Kidney (tissue), 13 donors: ENCODE measurements at regions not wholly inside any gene's neighbourhood (a gene's known extent, or its start where the extent isn't known, plus 50 kb on each side); places are given as distances from the start of the nearest gene placed in this dataset.

ENCODE experiments used
- DNase-seq, 5 donors: peaks; one replicate each; pipeline ENCODE4 v3.0.0-alpha.2; 2013 to 2020
- FAIRE-seq: peaks from 2 replicates; lab custom pipeline; 2012; peaks lifted over from hg19 to GRCh38; lab: Jason Lieb, UNC
- H3K27ac ChIP-seq, 2 donors: one replicate each; pipeline ENCODE4 v1.7.0; 2013; ENCODE audit warnings: low read depth in 2 of 2, low read length in 2 of 2, inconsistent platforms in 1 of 2
- H3K27me3 ChIP-seq: one replicate; pipeline ENCODE4 v1.7.1; 2013; ENCODE audit warnings: low read length, inconsistent platforms; ENCODE audit not compliant: control insufficient read depth, insufficient read depth
- H3K36me3 ChIP-seq, 3 donors: one replicate each; pipeline versions ENCODE4 v1.7.0 to v1.7.1; 2013; ENCODE audit warnings: low read length in 3 of 3, control low read depth in 1 of 3, inconsistent platforms in 1 of 3; ENCODE audit not compliant: insufficient read depth in 3 of 3, control insufficient read depth in 2 of 3
- H3K4me1 ChIP-seq, 3 donors: one replicate each; pipeline versions ENCODE4 v1.7.0 to v1.7.1; 2013; ENCODE audit warnings: low read length in 3 of 3, inconsistent platforms in 1 of 3, low read depth in 1 of 3; ENCODE audit not compliant: control insufficient read depth in 2 of 3, insufficient read depth in 2 of 3
- H3K4me3 ChIP-seq, 3 donors: one replicate each; pipeline versions ENCODE4 v1.7.0 to v1.8.1; 2013; ENCODE audit warnings: low read length in 3 of 3, control low read depth in 1 of 3, inconsistent platforms in 1 of 3
- H3K9ac ChIP-seq, 3 donors: one replicate each; pipeline versions ENCODE4 v1.7.0 to v1.7.1; 2013; ENCODE audit warnings: low read length in 3 of 3, control low read depth in 1 of 3, inconsistent platforms in 1 of 3
- H3K9me3 ChIP-seq, 3 donors: one replicate each; pipeline versions ENCODE4 v1.7.0 to v1.7.1; 2013; ENCODE audit warnings: low read length in 3 of 3, control low read depth in 1 of 3, inconsistent platforms in 1 of 3; ENCODE audit not compliant: control insufficient read depth in 2 of 3, insufficient read depth in 1 of 3
- intact Hi-C: fragments of 100-400 bp; cut with DNase I; formaldehyde crosslinking; loops from one replicate; pipeline ENCODE4 v1.11.1; 2022
- TF ChIP-seq, protein P1 (sequence below): IDR thresholded peaks from 3 replicates; pipeline ENCODE4 v1.5.1; 2012; ENCODE audit warnings: mild to moderate bottlenecking, moderate library complexity, borderline replicate concordance; ENCODE audit not compliant: insufficient read depth; ENCODE audit errors: extremely low read depth
- donor health status: control.
- donor health status: control.
- donor health status: control.
- donor health status: control.
- donor health status: control.
- donor health status: DM: yes; HTN: yes; CAD: no.
- donor health status: Normal renal cell carcinoma (clear cell type).

- intact Hi-C loops, result no loop called here
- Histone ChIP-seq H3K9ac (no peak overlapping the region), H3K4me1 (no peaks in the 10 kb centered on the region), H3K27ac (no peak overlapping the region), H3K9me3 (no peaks in the 10 kb centered on the region), H3K4me3 (no peak overlapping the region), H3K27me3 (no peaks in the 10 kb centered on the region), H3K36me3 (no peaks in the 10 kb centered on the region)
- DNase-seq (no peak), FAIRE-seq (no peak)
- TF ChIP-seq, protein P1, sequence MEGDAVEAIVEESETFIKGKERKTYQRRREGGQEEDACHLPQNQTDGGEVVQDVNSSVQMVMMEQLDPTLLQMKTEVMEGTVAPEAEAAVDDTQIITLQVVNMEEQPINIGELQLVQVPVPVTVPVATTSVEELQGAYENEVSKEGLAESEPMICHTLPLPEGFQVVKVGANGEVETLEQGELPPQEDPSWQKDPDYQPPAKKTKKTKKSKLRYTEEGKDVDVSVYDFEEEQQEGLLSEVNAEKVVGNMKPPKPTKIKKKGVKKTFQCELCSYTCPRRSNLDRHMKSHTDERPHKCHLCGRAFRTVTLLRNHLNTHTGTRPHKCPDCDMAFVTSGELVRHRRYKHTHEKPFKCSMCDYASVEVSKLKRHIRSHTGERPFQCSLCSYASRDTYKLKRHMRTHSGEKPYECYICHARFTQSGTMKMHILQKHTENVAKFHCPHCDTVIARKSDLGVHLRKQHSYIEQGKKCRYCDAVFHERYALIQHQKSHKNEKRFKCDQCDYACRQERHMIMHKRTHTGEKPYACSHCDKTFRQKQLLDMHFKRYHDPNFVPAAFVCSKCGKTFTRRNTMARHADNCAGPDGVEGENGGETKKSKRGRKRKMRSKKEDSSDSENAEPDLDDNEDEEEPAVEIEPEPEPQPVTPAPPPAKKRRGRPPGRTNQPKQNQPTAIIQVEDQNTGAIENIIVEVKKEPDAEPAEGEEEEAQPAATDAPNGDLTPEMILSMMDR, result no peak
These were observed 812.8 kb upstream of the SLC10A2 start for GRCh38 chr13:103878891-103879605.

- intact Hi-C loops, result no loop called here
- H3K9ac ChIP-seq, result no peak overlapping the region
- H3K36me3 ChIP-seq, result no peaks in the 10 kb centered on the region
- H3K27me3 ChIP-seq, result no peaks in the 10 kb centered on the region
- no peak overlapping the region for H3K4me3 ChIP-seq
- H3K4me1 ChIP-seq, result no peaks in the 10 kb centered on the region
- H3K9me3 ChIP-seq, result no peaks in the 10 kb centered on the region
- no peak for DNase-seq
- TF ChIP-seq, protein P1, result no peak
- no peak overlapping the region for H3K27ac ChIP-seq
- FAIRE-seq, result no peak
These were observed 810.4 kb upstream of the SLC10A2 start for GRCh38 chr13:103876571-103876970.

DNA sequence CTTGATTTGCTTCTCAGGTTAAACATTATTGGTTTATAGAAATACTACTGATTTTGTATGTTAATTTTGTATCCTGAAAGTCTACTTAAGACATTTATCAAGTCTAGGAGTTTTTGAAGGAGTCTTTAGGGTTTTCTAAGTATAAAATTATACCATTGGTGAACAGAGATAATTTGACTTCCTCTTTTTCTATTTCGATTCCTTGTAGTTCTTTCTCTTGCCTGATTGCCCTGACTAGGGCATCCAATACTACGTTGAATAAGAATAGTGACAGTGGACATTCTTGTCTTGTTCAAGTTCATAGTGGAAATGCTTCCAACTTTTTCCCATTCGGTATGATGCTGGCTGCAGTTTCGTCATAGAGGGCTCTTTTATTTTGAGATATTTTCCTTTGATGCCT lies 807.5 kb upstream of the SLC10A2 start:
- no peak overlapping the region for H3K27ac ChIP-seq
- no peak for DNase-seq
- TF ChIP-seq, protein P1, result no peak
- H3K27me3 ChIP-seq, result no peaks in the 10 kb centered on the region
- no peaks in the 10 kb centered on the region for H3K9me3 ChIP-seq
- no peak for FAIRE-seq
- no peaks in the 10 kb centered on the region for H3K4me1 ChIP-seq
- intact Hi-C loops, result no loop called here
- H3K36me3 ChIP-seq, result no peaks in the 10 kb centered on the region
- no peak overlapping the region for H3K9ac ChIP-seq
- H3K4me3 ChIP-seq, result no peak overlapping the region

- Histone ChIP-seq H3K4me1 (no peaks in the 10 kb centered on the region), H3K27ac (no peak overlapping the region), H3K36me3 (no peaks in the 10 kb centered on the region), H3K4me3 (no peak overlapping the region), H3K9me3 (no peaks in the 10 kb centered on the region), H3K27me3 (no peaks in the 10 kb centered on the region), H3K9ac (no peak overlapping the region)
- intact Hi-C loops, result no loop called here
- no peak for FAIRE-seq
- TF ChIP-seq, protein P1, result no peak
- DNase-seq, result no peak
These were observed 799.8 kb upstream of the SLC10A2 start for GRCh38 chr13:103866048-103866447.
